Stimulated activated CD8-positive, alpha-beta memory T cell treated with anti-CD3 and anti-CD28 coated beads, Interleukin-15, amount 100 ng/mL, for 24 hours (primary cell): ENCODE measurements at regions not wholly inside any gene's neighbourhood (a gene's known extent, or its start where the extent isn't known, plus 50 kb on each side); places are given as distances from the start of the nearest gene placed in this dataset.

Experiments
- DNase-seq: peaks from one replicate; pipeline ENCODE4 v3.0.0-alpha.2; 2020; ENCODE audit warnings: low read depth

DNA sequence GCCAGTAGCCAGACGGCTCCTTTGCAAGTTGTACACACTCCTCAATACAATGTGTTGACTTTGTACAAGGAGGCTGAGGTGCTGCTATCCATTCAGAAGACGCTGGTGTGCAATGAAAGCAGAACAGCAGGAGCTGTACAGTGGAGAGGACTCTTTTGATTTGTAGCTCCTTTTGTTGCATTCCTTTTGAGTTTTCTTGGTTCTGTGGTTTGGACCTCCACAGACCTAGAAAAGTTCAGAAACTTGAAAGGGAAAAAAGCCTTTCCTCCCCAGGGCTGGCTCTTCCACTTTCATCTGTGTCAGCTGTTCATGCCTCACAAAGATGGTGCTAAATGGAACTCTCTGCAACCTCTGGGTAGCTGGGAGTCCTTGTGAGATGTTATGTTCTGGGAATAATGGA, 117.4 kb downstream of the MAT2B start:
- DNase-seq = no peak

DNA sequence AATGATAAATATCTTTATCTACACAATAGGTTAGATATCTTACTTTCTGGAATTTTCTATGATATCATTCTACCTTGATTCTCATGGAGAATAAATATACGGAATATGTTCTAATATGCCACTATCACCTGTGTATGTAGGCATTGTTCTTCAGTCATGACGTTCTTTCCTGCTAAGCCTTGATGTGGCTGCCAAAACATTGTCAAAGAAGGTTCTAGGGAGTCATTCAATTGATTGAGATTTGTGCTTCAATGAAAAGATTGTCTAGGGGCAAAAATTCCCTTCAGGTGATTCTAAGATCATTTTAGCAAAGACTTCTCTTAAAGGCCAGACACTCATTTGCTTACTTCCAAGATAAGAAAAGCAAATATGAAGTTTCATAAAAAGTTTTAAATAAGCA, 118.1 kb downstream of the MAT2B start:
- DNase-seq = no peak

DNA sequence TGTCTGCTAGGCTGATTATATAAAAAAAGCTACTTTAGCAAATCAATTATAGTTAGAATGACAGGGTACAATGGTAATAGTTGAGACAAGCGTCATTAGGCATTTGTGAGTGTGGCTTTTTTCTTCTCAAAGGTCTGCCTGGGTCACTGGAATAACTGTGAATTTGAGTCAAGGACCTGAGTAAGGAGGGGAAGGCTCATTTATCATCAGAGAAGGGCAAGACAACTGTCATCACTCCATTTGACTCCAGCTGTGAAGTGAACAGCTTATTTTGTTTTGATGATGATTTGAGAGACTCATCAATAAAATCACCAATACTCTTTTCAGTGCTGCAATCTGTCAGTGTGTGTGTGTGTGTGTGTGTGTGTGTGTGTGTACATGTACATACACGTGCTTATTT, 118.6 kb downstream of the MAT2B start:
- DNase-seq = no peak

DNA sequence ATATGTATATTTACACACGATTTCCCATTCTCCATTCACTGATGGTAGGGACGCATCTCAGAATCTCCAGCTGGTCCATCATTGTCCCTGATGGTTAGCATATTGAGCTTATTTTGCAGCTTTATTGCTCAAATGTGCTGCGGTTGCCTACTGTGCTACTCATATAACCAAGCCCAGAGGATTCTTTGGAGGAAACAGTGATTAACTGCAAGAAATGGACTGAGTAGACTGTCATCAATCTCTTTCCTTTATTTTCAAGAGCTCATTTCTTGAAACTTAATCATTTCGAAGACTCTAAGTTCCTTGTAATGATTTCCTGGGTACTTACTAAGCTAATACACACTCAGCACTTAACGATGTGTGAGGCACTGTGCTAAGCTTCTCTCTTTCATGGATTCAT, 119.0 kb downstream of the MAT2B start:
- DNase-seq = no peak

DNA sequence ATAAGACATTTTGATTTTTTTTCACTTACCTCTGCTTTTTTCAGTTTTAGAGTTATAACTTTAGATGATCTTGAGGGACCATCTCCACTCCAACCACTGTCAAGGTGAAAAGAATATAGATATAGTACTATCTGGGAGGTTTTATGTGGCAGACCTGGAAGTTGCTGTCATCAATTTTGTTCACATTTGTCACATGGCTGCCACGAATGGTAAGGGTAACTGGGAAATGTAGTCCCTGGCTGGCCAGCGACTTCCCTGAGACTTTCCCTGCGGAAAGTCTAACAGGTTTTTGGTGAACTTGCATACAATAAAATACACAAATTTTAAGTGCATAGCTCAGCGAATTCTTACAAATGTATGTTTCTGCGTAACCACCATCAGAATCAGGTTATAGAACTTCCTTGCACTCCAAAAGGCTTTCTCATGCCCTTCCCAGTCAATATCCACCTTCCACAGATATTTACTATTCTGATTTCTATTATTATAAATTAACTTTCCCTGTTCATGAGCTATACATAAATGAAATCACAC, 121.5 kb downstream of the MAT2B start:
- no peak for DNase-seq

DNA sequence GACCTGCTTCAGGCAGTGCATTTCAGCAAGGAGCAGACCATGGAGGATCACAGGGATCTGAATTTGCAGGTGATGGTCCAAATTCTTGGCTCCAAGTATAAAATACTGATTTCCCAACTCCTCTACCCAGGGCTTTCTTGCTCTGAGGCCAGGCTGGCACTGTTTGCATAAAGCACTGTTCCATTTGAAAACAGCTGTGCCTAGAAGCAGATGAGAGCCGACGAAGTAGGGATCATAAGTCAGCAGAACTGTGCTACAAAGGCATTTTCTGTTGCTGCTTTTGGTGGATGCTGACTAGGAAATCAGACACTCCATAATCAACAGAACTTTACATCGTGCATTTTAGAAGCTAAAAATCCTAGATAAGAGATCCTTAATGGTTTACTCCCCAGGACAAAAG, 126.4 kb downstream of the MAT2B start:
- DNase-seq = no peak

DNA sequence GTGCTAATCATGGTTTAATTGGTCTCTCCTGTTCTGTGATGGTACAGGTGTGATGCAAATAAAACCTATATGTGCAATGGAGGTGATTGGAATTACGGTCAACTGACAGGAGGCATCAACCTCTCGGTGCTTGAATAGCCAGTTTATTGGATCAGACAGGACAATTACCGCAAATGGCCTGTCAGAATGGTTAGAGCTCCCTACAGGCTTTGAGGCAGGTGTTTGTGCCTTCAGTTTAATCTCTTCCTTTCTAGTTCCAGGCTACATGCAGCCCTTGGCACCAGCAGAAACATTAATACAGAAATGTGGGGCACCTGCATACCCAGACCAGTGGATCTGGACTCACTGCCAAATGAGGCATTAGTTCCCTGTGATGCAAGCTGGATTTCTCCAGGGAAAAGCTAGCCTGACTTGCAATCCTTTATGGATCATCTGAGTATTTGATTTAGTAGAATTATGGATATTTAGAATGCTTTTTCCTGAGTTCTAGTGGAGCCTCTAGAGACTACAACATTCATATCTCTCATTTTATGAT, 128.6 kb downstream of the MAT2B start:
- no peak for DNase-seq

DNA sequence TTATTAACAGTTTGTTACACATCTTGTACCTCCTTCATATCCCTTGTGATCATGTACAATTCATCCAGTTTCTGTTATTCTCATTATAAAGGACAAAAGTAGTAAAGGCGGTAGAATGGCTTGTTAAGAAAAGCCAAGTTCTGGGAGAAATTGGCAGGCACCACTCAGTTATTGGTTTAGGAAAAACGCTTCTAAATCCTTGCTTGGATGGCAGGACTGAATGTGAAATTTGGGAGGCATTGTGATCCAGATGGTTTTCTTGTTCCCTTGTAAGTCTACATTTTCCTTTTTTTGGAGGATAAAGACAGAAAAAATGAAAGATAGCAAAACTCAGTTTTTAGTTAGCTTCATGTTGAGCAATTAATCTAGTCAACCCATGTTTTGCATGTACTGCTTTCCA, 130.2 kb downstream of the MAT2B start:
- DNase-seq = no peak

DNA sequence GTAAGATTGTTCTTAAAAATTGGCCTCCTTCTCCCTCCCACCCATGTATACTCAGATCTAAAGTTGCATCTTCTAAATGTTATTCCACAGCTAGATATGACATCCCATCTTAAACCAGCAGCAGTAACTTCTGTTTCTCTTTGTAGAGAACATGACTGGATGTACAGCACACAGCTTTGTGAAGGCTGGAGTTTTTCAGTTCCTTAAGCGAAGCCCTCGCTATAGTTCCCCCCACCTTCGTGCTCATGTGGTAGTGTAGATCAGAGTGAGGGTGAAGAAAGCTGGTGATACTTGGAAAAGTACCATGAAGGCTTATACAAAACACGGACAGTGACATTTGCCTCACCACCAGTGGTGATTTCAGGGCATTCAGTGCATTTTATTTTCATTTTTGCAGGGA, 137.5 kb downstream of the MAT2B start:
- DNase-seq = no peak

DNA sequence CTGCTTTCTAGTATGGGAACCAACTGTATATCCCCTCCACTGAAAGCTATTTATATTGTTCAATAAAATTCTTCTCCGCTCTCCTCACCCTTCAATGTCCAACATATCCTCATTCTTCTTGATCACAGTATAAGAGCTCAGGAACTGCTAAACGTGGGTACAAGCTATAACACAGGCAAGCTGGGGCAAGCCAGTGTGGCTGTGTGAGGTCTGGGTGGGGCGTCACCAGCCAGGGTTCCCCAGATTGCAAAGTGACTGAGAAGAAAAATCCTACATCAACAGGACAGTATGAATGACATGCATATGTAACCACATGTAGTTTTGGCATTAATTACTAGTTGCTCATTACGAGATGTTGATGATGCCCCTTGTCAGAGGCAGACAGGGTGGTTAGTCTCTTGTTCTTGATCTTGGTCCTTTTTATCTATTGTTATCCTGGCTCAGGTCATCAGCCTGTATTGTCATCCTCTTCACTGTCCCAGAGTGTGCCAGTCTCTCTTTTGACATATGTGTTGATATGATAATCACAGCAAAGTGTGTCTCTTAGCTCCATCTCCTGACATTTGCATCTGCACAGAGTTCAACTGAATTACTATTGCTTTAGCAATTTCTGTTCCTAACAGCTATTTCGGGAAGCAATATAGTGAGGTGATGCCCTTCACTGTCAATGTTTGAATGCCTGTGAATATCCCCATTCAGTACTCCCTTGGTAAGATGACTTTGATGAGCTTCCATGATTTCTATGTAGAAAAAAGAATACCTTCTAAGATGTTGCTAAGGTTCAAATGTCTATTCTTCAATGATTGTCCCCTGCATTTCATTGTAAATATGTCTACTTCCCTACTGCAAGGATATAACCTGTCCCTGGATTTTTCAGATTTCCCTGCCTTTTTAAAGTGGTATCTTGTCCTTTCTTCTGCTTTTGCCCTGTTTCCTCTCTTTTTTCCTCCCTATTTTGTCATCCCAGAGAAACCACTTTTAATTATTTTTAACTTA, 140.3 kb downstream of the MAT2B start:
- no peak for DNase-seq

DNA sequence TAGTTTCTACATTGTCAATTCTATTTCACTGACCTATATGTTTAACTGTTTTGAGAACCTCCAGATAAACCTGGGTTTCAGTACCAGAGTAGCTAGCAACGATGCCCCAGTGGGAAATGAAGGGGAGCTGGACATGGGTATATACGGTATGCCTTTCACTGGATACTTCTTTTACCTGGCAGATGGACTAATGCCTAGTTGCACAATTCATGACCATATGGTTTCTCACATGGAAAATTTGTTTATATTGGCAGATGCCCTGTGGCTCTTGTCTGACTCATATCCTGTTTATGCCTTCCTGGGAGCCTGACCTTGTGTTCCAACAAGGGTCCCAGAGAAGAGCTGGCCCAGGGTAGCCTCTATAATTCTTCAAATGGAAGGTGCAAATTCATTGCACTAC, 144.1 kb downstream of the MAT2B start:
- DNase-seq = no peak

DNA sequence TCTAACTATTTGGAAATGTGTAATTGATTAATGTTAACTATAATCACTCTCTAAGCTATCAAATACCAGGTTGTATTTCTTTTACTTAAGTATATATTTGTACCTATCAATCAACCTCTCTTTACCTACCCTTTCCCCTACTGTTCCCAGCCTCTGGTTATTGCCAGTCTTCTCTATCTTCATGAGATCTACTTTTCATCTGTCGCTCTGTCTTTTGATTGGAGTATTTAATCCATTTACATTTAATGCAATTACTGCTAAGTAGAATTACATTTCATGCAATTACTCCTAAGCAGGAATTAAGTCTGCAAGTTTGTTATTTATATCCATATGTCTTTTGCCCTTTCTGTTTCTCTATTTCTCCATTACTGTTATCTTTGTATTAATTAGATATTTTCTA, 148.1 kb downstream of the MAT2B start:
- DNase-seq = no peak

DNA sequence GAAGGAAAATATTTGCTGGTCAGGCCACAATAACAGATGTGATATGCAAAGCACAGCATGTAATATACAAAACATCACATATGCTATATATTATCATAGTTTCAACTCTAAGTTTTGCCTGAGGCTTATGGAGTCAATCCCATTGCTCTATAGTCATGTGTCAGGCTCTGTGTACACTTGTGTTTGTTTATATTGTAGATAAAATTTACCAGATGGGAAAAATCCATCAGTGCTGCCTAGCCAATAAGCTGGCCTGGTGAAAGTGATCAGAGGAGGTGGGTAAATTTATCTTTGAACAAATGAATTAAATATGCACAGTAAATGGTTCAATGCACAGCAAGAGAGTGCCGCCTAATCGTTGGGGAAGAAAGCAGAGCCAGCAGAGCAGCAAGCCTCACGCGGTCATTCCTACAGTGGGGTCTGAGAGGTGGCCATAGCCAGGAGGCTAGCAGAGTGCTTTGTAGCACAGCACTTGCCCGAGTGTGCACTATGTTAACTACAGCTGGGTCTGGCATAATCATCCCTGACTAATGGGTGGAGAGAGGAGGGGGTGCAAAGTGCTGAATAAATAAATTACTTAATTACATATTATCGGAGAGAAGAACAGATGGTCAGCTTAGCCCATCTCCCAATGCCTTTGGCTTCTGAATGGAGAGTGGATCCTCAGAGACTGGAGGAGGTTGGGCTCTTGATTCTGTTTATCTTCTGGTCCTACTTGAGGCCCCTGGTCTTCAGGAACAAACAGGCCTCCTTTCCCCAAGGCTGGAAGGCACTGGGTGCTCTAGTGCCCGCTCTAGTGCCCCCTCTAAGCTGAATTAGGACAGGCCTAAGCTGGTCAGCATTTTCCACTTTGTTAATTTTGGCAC, 153.5 kb downstream of the MAT2B start:
- no peak for DNase-seq

DNA sequence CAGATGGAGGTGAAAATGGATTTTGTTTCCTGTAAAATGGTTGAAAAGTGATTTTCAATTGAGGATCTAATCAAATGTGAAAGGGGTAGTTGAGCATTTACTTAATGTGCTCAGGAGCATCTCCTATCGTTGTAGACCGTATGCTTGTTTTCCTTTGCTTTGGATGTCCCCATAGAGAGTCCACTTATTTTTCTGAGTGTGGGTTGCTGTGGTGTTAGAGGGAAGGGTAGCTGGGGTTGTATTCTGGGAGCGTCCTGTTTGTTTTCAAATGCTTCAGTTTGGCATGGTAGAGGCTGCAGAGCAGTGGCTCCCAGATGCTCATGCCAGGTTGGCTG, 154.1 kb downstream of the MAT2B start:
- DNase-seq = no peak

DNA sequence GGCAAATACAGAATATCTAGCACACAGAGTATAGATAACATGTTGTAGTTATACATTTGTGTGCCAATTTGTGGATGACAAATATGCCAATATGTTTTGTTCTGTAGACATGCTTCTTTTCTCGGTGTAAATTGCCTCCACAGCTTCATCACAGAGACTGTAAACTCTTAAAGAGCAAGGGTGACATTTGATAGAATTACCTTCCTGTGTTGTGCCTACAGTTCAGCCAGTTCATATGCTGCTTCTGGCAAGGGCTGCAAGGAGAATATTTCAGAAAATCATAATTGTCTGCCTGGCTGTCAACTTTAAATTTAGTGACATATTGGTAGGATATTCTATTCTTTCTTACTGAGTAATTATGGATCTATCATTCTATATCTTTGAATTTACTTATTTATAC, 155.1 kb downstream of the MAT2B start:
- DNase-seq = no peak

DNA sequence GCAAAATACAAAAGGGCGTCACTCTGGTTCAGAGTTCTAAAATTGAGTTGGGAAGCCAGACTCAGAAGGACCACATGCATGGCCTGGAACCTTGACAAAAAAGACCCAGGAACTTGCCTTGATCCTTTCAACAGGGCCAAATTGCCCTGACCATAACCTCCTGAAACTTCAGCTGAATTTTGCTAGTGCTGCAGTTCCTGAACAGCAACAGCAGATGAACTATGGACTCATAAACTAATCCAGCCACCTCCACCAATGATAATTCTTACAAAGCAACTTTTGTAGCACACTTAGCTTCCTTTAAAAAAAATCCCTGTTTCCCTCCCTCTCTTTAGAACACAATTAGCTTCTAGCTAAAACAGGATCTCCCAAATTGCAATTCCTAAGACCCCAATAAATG, 155.9 kb downstream of the MAT2B start:
- no peak for DNase-seq

DNA sequence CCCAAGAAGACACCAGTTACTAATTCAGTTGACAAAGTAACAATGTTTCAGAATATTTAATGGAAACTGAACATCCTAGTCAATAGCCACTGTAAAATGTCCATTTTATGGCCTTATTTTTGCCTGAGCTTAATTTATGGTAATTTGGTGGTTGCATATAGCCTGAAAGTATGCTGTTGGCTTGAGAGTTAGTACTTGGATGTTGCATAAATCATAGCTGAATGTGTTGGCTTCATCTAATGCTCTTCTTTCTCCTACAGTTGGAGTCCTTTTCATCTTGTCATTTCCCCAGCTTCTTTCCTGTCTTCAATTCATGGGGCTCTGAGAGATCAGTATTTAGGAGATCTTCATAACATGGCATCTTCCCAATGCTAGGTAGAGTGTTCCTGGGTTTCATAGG, 164.6 kb downstream of the MAT2B start:
- no peak for DNase-seq

DNA sequence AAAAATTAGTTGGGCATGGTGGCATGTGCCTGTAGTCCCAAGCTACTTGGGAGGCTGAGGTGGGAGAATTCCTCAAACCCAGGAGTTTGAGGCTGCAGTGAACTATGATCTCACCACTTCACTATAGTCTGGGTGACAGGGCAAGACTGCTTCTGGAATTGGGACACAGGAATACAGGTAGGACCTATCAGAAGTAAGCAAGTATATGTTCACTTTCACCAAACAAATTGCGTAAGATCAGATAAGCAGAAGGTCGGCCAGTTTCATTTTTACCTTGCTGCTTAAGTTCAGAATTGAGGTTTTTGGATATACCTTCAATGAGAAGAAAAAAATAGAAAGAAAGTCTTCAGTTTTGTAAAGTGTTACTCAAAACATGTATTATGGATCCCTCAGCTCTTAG, 171.7 kb downstream of the MAT2B start:
- DNase-seq = no peak

DNA sequence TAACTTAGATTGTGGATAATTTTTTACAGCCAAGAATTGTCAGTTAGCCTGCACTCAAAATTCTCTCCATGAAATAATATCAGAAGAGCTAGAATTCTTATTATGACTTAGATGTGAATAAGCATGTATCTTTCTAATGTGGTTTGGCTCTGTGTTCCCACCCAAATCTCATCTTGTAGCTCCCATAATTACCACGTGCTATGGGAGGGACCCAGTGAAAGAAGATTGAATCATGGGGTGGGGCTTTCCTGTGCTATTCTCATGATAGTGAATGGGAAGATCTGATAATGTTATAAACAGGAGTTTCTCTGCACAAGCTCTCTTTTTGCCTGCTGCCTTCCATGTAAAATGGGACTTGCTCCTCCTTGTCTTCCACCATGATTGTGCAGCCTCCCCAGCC, 176.8 kb downstream of the MAT2B start:
- no peak for DNase-seq

DNA sequence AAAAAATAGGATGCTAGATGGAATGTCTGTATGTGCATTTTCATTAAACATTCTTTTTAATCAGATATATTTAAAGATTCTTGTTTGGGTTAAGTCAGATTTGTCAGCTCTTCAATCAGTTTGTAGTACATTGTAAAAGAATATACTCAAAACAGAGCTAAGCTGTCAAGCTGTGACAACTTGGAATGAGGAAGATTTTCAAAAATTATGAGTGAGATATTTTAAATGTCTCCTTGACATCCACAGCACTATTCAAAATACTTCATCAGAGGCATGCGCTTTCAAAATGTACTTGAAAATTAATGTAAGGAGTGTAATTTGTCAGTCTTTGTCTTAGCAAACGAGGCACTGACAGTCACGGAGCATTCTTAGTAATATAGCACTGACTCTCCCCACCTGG, 182.0 kb downstream of the MAT2B start:
- no peak for DNase-seq

DNA sequence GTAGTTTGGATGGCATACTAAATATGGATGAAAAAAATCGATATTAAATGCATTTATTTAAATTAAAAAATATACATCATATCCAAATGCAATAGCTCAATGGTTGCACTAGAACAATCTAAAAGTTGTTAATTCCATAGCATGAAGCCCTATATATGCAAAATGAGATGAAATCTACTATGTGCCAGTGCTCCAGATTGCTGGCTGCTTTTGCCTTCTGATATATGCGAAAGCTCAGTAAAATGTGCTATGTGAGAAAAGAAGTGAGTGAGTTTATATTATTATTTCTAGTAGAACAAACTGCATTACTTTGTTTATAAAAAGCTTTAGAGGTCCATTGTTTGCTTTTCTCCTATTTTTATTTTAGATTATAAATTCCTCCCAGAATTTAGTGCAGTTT, 186.7 kb downstream of the MAT2B start:
- no peak for DNase-seq

DNA sequence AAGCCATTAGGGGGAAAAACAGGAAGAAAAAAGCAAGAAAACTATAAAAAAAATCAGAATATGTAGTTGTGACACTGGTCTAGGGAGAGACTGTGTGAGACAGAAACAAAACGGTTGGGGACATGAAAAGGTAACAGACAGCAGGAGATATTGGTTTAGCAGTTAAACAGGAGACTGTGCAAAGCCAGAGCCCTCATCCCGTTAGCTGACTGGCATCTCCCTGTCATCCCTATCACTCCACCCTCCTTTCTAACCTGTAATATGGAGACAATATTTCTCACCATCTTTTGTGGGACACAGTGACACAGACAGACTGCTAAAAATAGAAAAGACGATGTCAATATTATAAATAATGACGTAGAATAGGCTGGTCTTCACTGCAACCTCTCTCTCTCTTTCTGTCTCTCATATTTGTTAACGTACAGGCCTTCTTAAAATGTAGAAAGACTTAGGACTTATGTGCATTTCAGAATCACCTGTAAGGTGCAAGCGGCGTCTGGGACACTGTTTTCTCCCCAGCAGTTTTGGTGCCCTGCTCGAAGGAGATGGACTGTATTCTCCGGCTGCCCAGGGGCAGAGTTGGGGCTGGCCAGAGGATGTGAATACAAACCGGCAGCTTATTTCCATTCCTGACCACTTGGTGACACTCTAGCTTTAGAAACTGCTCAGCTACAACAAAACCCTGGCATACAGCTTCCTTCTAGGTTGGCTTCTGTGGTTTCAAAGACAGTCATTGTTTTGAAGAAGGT, 190.6 kb downstream of the MAT2B start:
- DNase-seq = no peak
